Fibroblast of mammary gland (primary cell): ENCODE measurements at regions not wholly inside any gene's neighbourhood (a gene's known extent, or its start where the extent isn't known, plus 50 kb on each side); places are given as distances from the start of the nearest gene placed in this dataset.

Experiments
- DNase-seq: peaks from one replicate; pipeline ENCODE4 v3.0.0-alpha.2; 2010; ENCODE audit warnings: low read depth
- H3K4me3 ChIP-seq: 2 replicates; pipeline ENCODE4 v1.5.1; 2011; ENCODE audit warnings: low read depth, mild to moderate bottlenecking, low read length, moderate library complexity; ENCODE audit not compliant: control insufficient read depth
- CTCF ChIP-seq: conservative IDR thresholded peaks from 2 replicates; pipeline ENCODE4 v1.5.1; 2011; ENCODE audit warnings: low read depth, low read length, inconsistent platforms; ENCODE audit not compliant: control insufficient read depth, insufficient read depth

DNA sequence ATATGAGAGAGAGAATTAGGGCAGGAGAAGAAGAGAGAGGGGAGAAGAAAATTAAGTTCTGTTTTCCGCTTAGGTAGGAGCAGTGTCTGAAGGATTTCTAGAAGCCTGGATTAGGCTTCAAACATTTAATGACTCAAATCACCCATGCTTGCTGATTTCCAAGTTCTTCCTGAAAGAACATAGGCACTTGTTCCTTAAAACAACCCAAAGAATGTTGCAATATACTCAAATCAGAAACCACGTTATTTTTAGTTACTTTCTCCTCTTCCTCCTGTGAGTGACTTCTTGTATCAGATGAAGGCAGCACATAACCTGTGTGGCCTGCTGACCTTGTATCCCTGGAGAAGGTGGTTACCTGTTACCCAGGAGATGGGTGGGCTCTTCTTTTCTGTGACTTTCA, 351.5 kb upstream of the KLF4 start:
- no peak overlapping the region for H3K4me3 ChIP-seq
- no peak for DNase-seq
- TF ChIP-seq CTCF = no peak

- no peak for DNase-seq
- no peak for TF ChIP-seq CTCF
- H3K4me3 ChIP-seq = no peak overlapping the region
Observed at GRCh38 chr9:107839371-107839770, 349.8 kb upstream of the KLF4 start.

GRCh38 chr9:107838766-107839165, 349.2 kb upstream of the KLF4 start:
- TF ChIP-seq CTCF = no peak
- no peak for DNase-seq

DNA sequence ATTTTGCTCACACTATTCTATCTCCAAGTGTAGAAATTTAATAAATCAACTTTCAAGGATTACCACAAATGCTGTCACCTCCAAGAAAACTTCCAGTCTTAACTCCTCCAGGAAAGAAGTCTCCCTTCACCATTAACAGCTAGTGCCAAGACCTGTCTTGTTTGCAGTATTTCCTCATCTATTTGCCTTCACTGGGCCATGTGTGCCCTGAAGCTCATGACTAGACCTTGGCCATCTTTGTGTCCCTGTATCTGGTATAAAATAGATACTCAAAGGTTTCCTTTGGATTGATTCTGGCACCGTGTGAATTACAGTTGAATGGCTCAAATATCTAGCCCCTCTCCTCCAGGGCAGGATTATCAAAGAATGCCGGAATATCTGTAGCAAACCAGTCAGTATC, 346.7 kb upstream of the KLF4 start:
- no peak for DNase-seq
- no peak for TF ChIP-seq CTCF
- H3K4me3 ChIP-seq = no peak overlapping the region

More at GRCh38 chr9:107838766-107839165, 349.2 kb upstream of the KLF4 start:
- H3K4me3 ChIP-seq = no peak overlapping the region

DNA sequence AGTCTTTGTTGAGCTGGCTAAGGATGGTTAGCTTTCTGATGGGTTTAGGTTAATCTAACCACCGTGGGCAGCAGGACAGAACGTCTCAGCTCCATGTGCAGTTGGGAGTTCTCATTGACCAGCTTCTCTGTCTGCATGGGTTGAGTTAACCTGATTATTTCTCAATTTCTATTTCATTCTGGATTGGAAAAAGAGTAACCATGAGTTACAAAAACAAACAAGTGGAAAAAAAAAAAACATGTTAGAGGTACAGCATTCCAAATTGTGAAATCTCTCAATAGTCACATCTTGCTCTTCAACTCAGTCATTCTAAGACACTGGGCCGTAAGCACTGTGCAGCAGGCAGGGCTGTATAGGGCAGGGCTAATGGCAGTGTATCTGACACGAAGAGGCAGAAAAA, 343.7 kb upstream of the KLF4 start:
- no peak overlapping the region for H3K4me3 ChIP-seq
- peak; percentile 50 for DNase-seq
- TF ChIP-seq CTCF = no peak

DNA sequence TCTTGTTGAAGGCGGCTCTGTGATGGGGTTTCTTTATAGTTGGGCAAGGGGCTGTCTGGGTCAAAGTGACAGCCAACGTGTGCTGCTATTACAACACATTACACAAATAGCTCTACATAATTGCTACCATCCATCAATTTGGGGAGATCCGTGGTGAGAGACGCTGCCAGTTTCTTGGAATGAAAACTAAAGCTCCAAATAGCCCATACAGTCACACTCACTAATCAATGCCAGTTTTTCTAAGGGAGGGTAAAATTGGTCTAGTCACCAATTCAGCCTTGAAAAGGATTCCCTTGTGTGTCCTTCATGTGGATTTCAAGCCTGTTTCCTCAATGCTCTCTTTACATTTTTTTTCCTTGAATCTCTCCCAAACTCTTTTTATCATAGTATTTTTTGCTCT, 343.3 kb upstream of the KLF4 start:
- H3K4me3 ChIP-seq = no peak overlapping the region
- no peak for TF ChIP-seq CTCF
- no peak for DNase-seq

DNA sequence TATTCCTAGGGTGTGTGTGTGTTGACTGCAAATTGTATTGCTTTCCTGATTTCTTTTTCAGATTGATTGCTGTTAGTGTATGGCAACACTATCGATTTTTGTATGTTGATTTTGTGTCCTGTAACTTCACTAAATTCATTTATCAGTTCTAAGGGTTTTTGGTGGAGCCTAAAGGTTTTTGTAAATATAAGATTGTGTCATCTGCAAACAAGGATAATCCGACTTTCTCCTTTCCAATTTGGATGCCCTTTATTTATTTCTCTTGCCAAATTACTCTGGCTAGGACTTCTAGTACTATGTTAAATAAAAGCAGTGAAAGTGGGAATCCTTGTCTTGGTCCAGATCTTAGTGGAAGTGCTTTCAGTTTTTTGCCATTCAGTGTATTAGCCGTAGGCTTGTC, 340.9 kb upstream of the KLF4 start:
- no peak overlapping the region for H3K4me3 ChIP-seq
- DNase-seq = no peak
- TF ChIP-seq CTCF = no peak
